Hematopoietic multipotent progenitor cell (in vitro differentiated cells): ENCODE measurements at regions not wholly inside any gene's neighbourhood (a gene's known extent, or its start where the extent isn't known, plus 50 kb on each side); places are given as distances from the start of the nearest gene placed in this dataset.

ENCODE experiments used
- DNase-seq, 3 donors: peaks; one replicate each; pipeline ENCODE4 v3.0.0-alpha.2; 2011 to 2015; ENCODE audit warnings: low read depth in 2 of 3, low spot score in 2 of 3

DNA sequence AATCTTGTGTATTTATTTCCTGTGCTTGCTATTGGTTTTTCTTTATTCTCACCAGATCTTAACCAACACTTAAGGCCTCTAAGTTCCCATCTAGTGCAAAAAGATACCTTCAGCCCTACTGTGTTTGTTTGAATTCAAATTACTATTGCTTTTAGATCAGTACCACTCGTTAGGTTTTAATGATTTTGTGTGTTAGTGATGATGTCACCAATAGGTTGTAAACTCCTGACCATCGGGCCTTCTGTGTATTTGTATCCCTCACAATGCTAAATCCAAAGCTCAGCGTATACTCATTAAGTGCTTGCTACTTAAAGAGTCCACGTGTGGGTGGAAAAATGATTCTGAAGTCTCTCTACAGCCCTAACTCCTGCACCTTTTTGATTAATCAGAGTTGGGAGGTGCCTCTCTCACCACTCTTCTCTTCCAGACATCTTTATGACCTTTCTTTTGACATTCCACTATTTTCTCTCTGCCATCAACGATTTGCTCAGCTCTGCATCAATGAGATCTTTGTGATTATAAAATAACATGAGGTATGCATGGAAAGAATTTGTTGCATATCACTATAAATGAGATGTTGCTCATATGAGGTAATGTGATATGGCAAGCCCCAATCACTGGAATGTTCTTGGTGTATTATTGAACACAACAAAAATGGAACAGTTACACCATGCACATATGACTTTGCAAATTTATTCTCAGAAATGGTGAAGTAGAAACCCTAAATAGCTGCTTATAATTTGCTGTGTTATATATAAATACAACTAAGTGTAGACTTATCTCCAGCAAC lies 55.1 kb upstream of the LAMA2 start:
- no peak for DNase-seq

- DNase-seq = no peak
Measured at GRCh38 chr6:128826606-128827005, 56.3 kb upstream of the LAMA2 start.

DNA sequence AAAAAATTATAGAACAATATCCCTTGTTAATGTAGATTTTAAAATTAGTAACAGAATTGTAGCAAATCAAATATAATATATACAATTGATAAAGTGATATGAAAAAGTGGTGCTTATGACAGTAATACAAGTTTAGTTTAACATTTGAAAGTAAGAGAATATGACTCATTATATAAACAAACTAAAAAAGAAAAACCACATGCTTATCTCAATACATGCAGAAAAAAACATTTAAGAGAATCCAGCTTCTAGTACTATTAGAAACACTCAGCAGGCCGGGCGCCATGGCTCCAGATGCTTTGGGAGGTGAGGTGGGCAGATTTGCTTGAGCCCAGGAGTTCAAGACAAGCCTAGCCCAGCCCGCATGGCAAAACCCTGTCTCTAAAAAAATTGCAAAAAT lies 60.7 kb upstream of the LAMA2 start:
- DNase-seq = no peak

DNA sequence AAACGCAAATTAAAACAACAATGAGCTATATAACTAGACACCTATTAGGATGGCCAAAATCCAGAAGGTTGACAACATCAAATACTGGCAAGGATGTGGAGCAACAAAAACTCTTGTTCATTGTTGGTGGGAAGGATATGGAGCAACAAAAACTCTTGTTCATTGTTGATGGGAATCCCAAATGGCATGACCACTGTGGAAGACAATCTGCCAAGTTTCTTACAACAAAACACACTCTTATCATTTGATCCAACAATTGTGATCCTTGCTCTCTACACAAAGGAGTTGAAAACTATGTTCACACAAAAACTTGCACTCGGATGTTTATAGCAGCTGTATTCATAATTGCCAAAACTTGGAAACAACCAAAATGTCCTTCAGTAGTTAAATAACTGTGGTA lies 61.8 kb upstream of the LAMA2 start:
- DNase-seq = no peak

- no peak for DNase-seq
Measured at GRCh38 chr6:128808856-128809255, 74.1 kb upstream of the LAMA2 start.

GRCh38 chr6:128807577-128807976 lies 75.4 kb upstream of the LAMA2 start:
- peak in 1 of 3 donors; percentile 0 for DNase-seq

DNA sequence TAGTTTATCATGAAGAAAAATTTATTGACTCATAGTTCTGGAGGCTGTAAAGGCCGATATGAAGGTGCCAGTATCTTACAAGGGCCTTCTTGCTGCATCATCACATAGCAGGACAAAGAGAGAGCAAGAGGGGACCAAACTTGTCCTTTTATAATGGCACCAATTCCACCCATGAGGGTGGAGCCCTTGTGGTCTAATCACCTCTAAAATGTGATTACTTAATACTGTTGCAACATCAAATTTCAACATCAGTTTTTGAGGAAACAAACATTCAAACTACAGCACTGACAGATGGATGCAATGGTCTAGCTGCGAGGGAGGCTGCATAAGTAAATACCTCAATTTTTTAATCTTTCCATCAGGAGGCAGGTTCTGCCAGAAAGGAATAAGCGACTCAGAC lies 76.7 kb upstream of the LAMA2 start:
- DNase-seq = no peak

DNA sequence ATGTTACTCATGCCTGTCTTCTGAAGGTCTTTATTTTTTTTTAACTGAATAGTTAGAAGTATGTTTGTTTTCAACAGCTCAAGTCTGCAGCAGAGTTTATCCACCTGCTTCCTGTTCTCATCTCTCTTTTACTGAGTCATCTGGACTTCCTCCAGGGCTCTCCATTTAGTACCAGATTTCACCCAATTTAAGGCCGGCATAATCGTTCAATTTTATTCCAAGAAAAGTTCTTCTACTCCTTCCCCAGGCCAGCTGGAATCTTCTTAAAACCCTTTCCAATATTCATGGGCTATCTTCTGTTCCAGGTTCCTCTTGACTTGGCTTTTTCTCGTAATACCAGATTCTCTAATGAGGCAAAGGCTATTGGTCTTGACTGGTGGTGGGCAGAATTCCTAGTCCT lies 79.0 kb upstream of the LAMA2 start:
- no peak for DNase-seq

GRCh38 chr6:128801621-128802020 lies 81.3 kb upstream of the LAMA2 start:
- no peak for DNase-seq

GRCh38 chr6:128784266-128784665 lies 98.7 kb upstream of the LAMA2 start:
- no peak for DNase-seq

DNA sequence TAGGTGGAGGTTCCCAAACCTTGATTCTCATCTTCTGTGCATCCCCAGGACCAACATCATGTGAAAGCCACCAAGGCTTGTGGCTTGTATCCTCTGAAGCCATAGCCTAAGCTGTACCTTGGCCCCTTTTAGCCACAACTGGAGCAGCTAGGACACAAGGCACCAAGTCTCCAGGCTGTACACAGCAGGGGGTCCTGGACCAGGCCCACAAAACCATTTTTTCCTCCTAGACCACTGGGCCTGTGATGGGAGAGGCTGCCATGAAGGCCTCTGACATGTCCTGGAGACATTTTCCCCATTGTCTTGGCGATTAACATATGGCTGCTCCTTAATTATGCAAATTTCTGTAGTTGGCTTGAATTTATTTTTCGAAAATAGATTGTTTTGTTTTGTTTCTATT lies 114.8 kb upstream of the LAMA2 start:
- no peak for DNase-seq

DNA sequence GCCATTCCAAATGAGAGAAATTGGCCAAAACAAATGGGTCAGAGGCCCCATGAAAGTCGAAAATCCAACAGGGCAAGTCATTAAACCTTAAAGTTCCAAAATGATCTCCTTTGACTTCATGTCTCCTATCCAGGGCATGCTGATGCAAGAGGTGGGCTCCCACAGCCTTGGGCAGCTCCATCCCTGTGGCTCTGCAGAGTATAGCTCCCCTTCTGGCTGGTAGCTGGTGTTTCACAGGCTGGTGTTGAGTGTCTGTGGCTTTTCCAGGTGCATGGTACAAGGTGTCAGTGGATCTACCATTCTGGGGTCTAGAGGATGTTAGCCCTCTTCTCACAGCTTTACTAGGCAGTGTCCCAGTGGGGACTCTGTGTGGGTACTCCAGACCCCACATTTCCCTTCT lies 115.2 kb upstream of the LAMA2 start:
- no peak for DNase-seq

GRCh38 chr6:128767150-128767549 lies 115.8 kb upstream of the LAMA2 start:
- DNase-seq = no peak

GRCh38 chr6:128763599-128764300 lies 119.2 kb upstream of the LAMA2 start:
- no peak for DNase-seq

DNA sequence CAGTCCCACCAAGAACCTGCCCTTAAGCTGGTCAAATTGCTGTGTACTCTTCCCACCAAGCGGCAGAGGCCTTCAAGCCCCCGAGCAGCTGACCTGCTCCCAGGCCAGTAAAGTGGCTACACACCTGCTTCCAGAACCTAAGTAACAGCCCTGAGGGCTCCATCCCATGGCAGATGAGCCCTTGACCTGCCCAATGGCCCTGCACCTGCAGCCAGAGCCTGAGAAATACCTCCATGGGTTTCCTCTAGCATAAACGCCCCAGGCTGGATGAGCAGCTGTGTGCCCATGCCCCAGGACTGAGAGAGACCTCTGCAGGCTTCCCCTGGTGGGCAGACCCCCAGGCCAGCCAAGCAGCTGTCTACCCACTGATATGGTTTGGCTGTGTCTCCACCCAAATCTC lies 123.0 kb upstream of the LAMA2 start:
- DNase-seq = no peak

GRCh38 chr6:128759447-128759846 lies 123.5 kb upstream of the LAMA2 start:
- no peak for DNase-seq

DNA sequence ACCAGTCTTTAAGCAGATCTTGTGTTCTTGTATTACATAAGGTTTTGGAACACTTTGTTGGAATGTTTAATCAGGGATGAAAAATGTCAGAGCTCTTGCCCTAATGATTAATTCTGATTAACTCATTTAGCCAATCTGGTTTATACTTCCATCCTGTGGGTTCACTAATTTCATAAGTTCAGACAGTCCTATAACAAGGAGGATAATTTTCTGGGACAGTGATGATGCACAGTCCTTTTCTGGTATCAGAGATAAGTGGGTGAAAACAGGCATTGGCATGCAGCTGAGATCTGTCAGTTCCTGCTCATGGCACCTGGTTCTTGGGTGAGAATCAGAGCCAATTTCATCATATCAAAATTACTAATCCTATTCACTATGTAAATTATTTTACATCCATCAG lies 125.0 kb upstream of the LAMA2 start:
- no peak for DNase-seq

DNA sequence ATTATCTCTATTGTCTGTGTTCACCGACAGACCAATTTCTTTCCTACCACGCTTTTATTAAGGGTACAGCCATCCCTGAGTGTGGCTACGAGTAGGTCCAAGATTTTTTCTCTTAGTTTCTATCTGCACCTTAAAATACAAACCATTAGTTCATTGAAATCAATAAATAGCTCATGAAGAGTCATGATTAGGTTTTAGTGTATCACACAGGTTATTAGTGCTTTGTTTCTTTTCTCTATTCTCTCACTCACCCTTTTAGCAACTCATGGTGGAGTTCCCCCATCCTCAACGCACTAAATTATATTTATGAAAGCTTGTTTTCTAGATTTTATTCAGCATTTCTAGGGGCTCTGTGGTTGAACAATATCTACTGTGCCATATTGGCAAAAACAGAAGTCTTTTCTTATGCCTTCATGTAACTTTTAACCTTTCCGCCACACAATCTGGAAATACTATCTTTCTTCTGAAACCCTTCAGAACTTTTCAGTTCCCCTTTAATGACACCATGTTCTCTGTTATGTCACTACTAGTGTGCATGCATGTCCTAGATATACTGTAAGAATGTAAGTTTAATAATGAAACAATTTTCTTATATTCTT lies 128.2 kb upstream of the LAMA2 start:
- DNase-seq = no peak

DNA sequence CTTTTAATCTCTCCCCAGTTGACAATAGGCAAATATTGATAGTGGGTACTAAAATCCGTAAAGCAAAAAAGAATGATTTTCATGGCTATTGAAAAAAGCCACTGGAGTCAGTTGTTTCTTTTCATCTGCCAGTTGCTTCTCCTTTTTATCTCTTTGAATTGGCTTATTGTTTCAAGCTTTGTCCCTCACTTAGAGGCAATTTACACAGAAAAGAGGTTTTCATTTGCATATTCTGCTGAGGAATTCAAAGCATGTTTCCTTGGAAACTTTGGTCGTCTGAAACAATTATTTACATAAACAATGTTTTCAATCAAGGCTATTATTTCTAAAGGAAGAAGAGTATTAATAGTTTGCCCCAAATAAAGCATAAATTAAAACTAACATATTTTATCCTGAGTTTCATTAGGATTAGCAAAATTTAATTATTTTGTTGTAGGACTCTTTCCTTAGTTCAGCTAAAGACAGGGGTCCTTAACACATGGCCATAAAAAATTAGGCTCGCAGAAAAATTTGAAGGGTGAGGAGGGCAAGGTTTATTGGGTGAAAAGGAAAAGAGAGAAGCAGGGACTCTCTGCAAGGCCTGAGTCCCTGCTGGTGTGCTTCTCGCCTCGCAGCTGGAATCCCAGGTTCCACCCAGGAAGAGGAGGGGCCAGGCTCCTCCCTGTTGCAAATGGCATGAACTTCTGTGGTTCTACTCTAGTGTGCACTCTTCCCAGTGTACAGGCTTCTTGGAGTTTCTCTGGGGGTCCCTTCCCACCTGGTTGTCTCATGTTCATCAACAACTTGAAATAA lies 138.8 kb upstream of the LAMA2 start:
- DNase-seq = no peak

- no peak for DNase-seq
Measured at GRCh38 chr6:128742900-128743299, 140.0 kb upstream of the LAMA2 start.

GRCh38 chr6:128740951-128741350 lies 142.0 kb upstream of the LAMA2 start:
- DNase-seq = no peak
